Spleen (tissue), 11 donors: ENCODE measurements at regions not wholly inside any gene's neighbourhood (a gene's known extent, or its start where the extent isn't known, plus 50 kb on each side); places are given as distances from the start of the nearest gene placed in this dataset.

Experiments used
- DNase-seq: peaks from one replicate; pipeline ENCODE4 v3.0.0-alpha.2; 2020
- H3K27ac ChIP-seq, 8 donors: fragments of 200-600 bp; sonication (generic) in 7 of 8; 1 replicate in 4 of 8; 2 replicates in 4 of 8; pipeline versions ENCODE4 v1.5.0 to v1.8.0; 2016 to 2021; ENCODE audit warnings: inconsistent platforms in 4 of 8, mild to moderate bottlenecking in 4 of 8, moderate library complexity in 1 of 8
- H3K27me3 ChIP-seq, 7 donors: fragments of 200-600 bp; sonication (generic) in 6 of 7; replicated peaks in 1 of 7; 1 replicate in 4 of 7; 2 replicates in 3 of 7; pipeline versions ENCODE4 v1.5.0 to v1.8.0; 2016 to 2021; ENCODE audit warnings: inconsistent platforms in 3 of 7, mild to moderate bottlenecking in 1 of 7
- H3K36me3 ChIP-seq, 6 donors: fragments of 200-600 bp; sonication (generic) in 5 of 6; 1 replicate in 4 of 6; 2 replicates in 2 of 6; pipeline versions ENCODE4 v1.5.0 to v1.8.0; 2016 to 2021; ENCODE audit warnings: inconsistent platforms in 2 of 6
- H3K4me1 ChIP-seq, 6 donors: fragments of 200-600 bp; sonication (generic) in 5 of 6; 1 replicate in 3 of 6; 2 replicates in 3 of 6; pipeline versions ENCODE4 v1.5.0 to v1.8.0; 2016 to 2021; ENCODE audit warnings: inconsistent platforms in 3 of 6
- H3K4me3 ChIP-seq, 8 donors: fragments of 200-600 bp; sonication (generic) in 7 of 8; 1 replicate in 4 of 8; 2 replicates in 4 of 8; pipeline versions ENCODE4 v1.5.0 to v1.8.0; 2016 to 2021; ENCODE audit warnings: inconsistent platforms in 4 of 8, mild to moderate bottlenecking in 4 of 8, moderate library complexity in 2 of 8
- H3K9me3 ChIP-seq, 8 donors: fragments of 200-600 bp; sonication (generic) in 7 of 8; 1 replicate in 4 of 8; 2 replicates in 4 of 8; pipeline versions ENCODE4 v1.5.0 to v1.8.0; 2016 to 2021; ENCODE audit warnings: inconsistent platforms in 4 of 8
- POLR2A ChIP-seq, 3 donors: fragments of 450-650 bp; IDR thresholded peaks; one replicate each; pipeline ENCODE4 v1.5.1; 2017; ENCODE audit warnings: antibody characterized with exemption in 3 of 3, mild to moderate bottlenecking in 1 of 3
- POLR2AphosphoS5 ChIP-seq, 3 donors: sonication (generic); formaldehyde crosslinking; IDR thresholded peaks; one replicate each; pipeline ENCODE4 v1.5.1; 2017; ENCODE audit warnings: antibody characterized with exemption in 3 of 3
- WGBS, 5 donors: extraction: QIAGEN DNeasy Blood & Tissue Kit in 3 of 5; methylation state at CpG; one replicate each; pipeline versions ENCODE4 v1.1.5 to v1.1.7; 2013 to 2018; 5-methylcytosine and 5-hydroxymethylcytosine counted together
- intact Hi-C: fragments of 100-400 bp; cut with DNase I; formaldehyde crosslinking; loops from one replicate; pipeline ENCODE4 v1.15.0; 2023; ENCODE audit warnings: low total_unique reads
- TF ChIP-seq, protein P1 (sequence below), 11 experiments: fragments of 200-600 bp in 7 of 11; fragments of 450-650 bp in 4 of 11; sonication (generic) in 4 of 11; IDR thresholded peaks in 8 of 11; conservative IDR thresholded peaks in 3 of 11; 1 replicate in 7 of 11; 2 replicates in 4 of 11; pipeline versions ENCODE4 v1.4.0 to v1.8.0; 2016 to 2021; ENCODE audit warnings: antibody characterized with exemption in 11 of 11, inconsistent platforms in 4 of 11, mild to moderate bottlenecking in 1 of 11
- donor health status: healthy with polysubstance abuse.
- donor health status: DM: no; HTN: no; CAD: no; lungs with moderate emphysema.
- donor health status: DM: no; HTN: no; CAD: no.
- donor health status: Bipolar disorder and iron deficiency.
- donor health status: healthy.
- donor health status: DM: no; HTN: no; CAD: no.
- donor health status: DM: yes; HTN: yes; CAD: no.

- WGBS, 5 donors: 75 to 84% (median 75%) methylated on average over 2 of the region's 2 CpGs
- intact Hi-C loops: no loop called here
These were observed 528.0 kb downstream of the CPS1 start for GRCh38 chr2:211084352-211084751.

GRCh38 chr2:211085056-211085680 is 528.8 kb downstream of the CPS1 start:
- no peak overlapping the region for H3K4me3 ChIP-seq
- H3K9me3 ChIP-seq: no peaks in the 10 kb centered on the region
- no peaks in the 10 kb centered on the region for H3K36me3 ChIP-seq
- DNase-seq: no peak
- intact Hi-C loops: no loop called here
- no peak for TF ChIP-seq POLR2AphosphoS5 (IDR thresholded peaks at IDR 0.05)
- TF ChIP-seq POLR2A (IDR thresholded peaks at IDR 0.05): no peak
- TF ChIP-seq, protein P1, sequence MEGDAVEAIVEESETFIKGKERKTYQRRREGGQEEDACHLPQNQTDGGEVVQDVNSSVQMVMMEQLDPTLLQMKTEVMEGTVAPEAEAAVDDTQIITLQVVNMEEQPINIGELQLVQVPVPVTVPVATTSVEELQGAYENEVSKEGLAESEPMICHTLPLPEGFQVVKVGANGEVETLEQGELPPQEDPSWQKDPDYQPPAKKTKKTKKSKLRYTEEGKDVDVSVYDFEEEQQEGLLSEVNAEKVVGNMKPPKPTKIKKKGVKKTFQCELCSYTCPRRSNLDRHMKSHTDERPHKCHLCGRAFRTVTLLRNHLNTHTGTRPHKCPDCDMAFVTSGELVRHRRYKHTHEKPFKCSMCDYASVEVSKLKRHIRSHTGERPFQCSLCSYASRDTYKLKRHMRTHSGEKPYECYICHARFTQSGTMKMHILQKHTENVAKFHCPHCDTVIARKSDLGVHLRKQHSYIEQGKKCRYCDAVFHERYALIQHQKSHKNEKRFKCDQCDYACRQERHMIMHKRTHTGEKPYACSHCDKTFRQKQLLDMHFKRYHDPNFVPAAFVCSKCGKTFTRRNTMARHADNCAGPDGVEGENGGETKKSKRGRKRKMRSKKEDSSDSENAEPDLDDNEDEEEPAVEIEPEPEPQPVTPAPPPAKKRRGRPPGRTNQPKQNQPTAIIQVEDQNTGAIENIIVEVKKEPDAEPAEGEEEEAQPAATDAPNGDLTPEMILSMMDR (IDR thresholded peaks at IDR 0.05 in 8 of 11, conservative IDR thresholded peaks at IDR 0.05 in 3 of 11): peak in 6 of 11 experiments; percentile 35 to 66 (median 54)
- WGBS, 5 donors: 24 to 29% (median 26%) methylated on average over 5 of the region's 5 CpGs
- no peaks in the 10 kb centered on the region for H3K4me1 ChIP-seq
- H3K27me3 ChIP-seq: peaks cover 0 to 8% (median 0%) of the 10 kb centered on the region in 7 donors
- H3K27ac ChIP-seq: no peak overlapping the region

More at GRCh38 chr2:211084352-211084751, 528.0 kb downstream of the CPS1 start:
- no peak for DNase-seq
- Histone ChIP-seq H3K4me3 (no peak overlapping the region), H3K27ac (no peak overlapping the region), H3K27me3 (peaks cover 0 to 8% (median 0%) of the 10 kb centered on the region in 7 donors), H3K9me3 (no peaks in the 10 kb centered on the region), H3K36me3 (no peaks in the 10 kb centered on the region), H3K4me1 (no peaks in the 10 kb centered on the region)
- no peak for TF ChIP-seq POLR2AphosphoS5 (IDR thresholded peaks at IDR 0.05)
- TF ChIP-seq POLR2A (IDR thresholded peaks at IDR 0.05): no peak
- TF ChIP-seq, protein P1 (IDR thresholded peaks at IDR 0.05 in 8 of 11, conservative IDR thresholded peaks at IDR 0.05 in 3 of 11): no peak

DNA sequence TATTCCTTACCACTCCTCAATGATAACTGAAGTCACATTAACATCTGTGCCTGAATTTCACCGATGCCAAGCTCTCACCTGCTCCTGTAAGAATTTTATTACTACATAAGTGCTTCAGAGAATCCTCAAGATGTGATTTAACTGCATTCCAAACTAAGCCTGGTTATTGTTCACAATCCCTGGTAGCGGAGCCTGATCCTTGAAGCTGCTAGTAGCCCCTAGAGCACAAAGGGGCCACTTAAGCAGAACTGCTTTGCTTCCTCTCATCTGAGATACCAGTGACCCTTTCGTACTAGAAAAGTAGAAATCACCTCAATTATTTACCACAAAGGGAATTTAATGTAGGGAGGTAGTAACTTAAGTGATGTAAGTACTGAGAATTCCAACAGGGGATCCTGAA is 529.6 kb downstream of the CPS1 start:
- DNase-seq: no peak
- Histone ChIP-seq H3K4me1 (no peaks in the 10 kb centered on the region), H3K27ac (no peak overlapping the region), H3K27me3 (peaks cover 0 to 8% (median 0%) of the 10 kb centered on the region in 7 donors), H3K9me3 (no peaks in the 10 kb centered on the region), H3K4me3 (no peak overlapping the region), H3K36me3 (no peaks in the 10 kb centered on the region)
- intact Hi-C loops: no loop called here
- TF ChIP-seq, protein P1 (IDR thresholded peaks at IDR 0.05 in 8 of 11, conservative IDR thresholded peaks at IDR 0.05 in 3 of 11): no peak
- TF ChIP-seq POLR2AphosphoS5 (IDR thresholded peaks at IDR 0.05) (no peak), POLR2A (IDR thresholded peaks at IDR 0.05) (no peak)
- 69 to 83% (median 75%) methylated on average over 3 of the region's 3 CpGs for WGBS, 5 donors

DNA sequence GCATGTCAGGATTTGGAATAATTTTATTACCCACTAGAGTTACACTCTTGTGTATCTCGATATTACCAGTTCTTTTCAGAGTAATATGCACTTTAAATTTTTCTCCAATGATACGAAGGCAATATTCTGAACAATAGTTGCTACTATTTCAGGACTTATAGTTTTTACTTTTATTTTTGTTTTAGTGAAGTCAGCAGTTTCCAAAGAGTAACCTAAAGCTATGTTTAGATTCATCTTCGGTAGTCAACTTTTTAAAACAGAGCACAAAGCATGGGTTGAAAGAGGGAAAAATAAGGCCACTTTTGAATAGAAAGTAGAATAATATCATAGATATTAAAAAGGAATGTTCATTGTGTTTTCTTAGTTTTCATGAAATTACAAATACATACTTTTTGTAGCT is 532.7 kb downstream of the CPS1 start:
- 78 to 86% (median 83%) methylated on average over 3 of the region's 3 CpGs for WGBS, 5 donors

More for the DNA sequence above, 532.7 kb downstream of the CPS1 start:
- Histone ChIP-seq H3K9me3 (no peaks in the 10 kb centered on the region), H3K27ac (no peak overlapping the region), H3K4me3 (no peak overlapping the region), H3K36me3 (no peaks in the 10 kb centered on the region), H3K4me1 (no peaks in the 10 kb centered on the region), H3K27me3 (peaks cover 0 to 8% (median 0%) of the 10 kb centered on the region in 7 donors)
- TF ChIP-seq POLR2A (IDR thresholded peaks at IDR 0.05) (no peak), POLR2AphosphoS5 (IDR thresholded peaks at IDR 0.05) (no peak)
- TF ChIP-seq, protein P1 (IDR thresholded peaks at IDR 0.05 in 8 of 11, conservative IDR thresholded peaks at IDR 0.05 in 3 of 11): no peak
- no peak for DNase-seq
- intact Hi-C loops: no loop called here
